ENCODE measurements at regions not wholly inside any gene's neighbourhood (a gene's known extent, or its start where the extent isn't known, plus 50 kb on each side); places are given as distances from the start of the nearest gene placed in this dataset.
"Not testable (repeated sequence)": the region's sequence is repeated elsewhere in the genome, so short reads cannot be mapped to it uniquely, and the experiment has no call there.

DNA sequence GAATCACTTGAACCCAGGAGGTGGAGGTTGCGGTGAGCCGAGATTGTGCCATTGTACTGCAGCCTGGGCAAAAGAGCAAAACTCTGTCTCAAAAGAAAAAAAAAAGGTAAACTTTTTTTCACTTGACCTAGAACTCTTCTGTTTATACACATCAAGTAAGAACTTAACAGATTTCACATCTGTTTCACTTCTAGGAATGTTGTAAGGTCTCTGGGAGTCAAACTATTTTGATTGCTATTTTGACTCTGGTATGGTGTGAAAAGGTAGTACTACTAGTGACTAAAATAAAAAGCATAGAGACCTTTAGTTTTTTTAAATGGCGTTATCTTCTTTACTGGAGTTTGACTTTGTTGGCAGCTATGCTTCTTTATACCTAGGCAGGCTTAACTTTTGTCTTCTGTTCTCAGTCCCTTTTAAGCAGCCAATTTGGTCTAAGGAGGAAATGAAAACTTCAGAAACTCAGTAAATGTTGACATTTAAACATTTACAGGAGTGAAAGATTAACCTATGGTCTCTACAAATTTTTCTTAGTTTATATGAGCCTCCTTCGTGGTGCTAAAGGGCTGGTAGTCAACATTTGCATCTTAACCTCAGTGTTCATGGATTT lies 84.7 kb downstream of the METTL2B start:
- DNase-seq (ENCODE audit: low read depth): not testable (repeated sequence)

- DNase-seq (ENCODE audit: low read depth): not testable (repeated sequence)
These were observed 86.2 kb downstream of the METTL2B start for GRCh38 chr7:128562795-128563194.

DNA sequence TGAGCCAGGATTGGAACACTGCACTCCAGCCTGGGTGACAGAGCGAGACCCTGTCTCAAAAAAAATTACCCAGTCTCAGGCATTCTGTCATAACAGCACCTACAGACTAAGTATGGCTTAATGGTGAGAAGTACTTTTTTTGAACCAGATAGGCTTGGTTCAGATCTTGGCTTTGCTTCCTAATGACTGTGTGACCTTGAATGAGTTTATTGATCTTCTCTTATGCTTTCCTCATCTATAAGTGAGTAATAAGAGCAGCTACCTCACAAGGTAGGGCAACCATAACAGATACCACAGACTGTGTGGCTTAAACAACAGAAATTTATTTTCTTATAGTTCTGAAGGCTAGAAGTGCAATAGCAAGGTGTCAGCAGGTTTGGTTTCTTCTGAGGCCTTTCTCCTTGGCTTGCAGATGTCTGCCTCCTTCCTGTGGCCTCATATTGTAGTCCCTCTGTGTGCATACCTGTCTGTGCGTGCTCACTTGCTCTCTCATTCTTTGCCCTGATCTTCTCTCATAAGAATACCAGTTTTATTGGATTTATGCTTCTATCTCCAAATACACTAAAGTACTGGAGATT lies 87.7 kb downstream of the METTL2B start:
- not testable (repeated sequence) for DNase-seq (ENCODE audit: low read depth)

- not testable (repeated sequence) for DNase-seq (ENCODE audit: low read depth)
These were observed 88.7 kb downstream of the METTL2B start for GRCh38 chr7:128564932-128565864.

DNA sequence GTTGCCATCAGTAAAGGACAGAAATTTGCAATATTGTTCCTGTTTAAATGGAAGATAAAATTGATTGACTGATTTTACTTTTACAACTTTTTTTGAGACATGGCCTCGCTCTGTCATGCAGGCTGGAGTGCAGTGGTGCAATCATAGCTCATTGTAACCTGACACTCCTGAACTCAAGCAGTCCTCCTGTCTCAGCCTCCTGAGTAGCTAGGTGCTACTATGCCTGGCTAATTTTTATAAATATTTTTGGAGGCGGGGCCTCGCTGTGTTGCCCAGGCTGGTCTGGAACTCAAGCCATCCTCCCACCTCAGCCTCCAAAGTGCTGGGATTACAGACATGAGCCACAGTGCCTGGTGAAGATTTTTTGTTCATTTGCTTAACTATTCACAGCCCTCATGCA lies 96.8 kb upstream of the GARIN1A start:
- not testable (repeated sequence) for DNase-seq (ENCODE audit: low read depth)

- DNase-seq (ENCODE audit: low read depth): not testable (repeated sequence)
These were observed 95.1 kb upstream of the GARIN1A start for GRCh38 chr7:128576953-128577352.

- not testable (repeated sequence) for DNase-seq (ENCODE audit: low read depth)
These were observed 92.2 kb upstream of the GARIN1A start for GRCh38 chr7:128579843-128580242.

- DNase-seq (ENCODE audit: low read depth): peak; percentile 43
These were observed 91.0 kb upstream of the GARIN1A start for GRCh38 chr7:128581100-128581499.

GRCh38 chr7:128581825-128582561 lies 90.1 kb upstream of the GARIN1A start:
- DNase-seq (ENCODE audit: low read depth): not testable (repeated sequence)

DNA sequence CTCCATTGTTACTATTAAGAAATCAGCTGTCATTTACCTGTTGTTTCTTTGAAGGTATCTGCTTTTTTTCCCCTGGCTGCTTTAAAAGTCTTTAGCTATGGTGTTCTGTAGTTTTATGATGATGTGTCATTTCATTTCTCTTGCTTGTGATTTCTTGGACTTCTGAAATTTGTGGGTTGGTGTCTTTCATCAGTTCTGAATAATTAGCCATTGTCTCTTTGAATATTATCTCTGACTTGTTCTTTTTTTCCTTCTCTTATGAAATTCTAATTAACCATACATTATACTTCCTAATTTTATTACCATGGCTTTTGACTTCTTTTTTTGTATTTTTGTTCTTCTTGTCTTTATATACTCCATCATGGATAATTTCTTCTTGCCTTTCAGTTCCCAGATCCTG lies 85.4 kb upstream of the GARIN1A start:
- DNase-seq (ENCODE audit: low read depth): not testable (repeated sequence)

GRCh38 chr7:128591705-128592104 lies 80.4 kb upstream of the GARIN1A start:
- no peak for DNase-seq (ENCODE audit: low read depth)

- DNase-seq (ENCODE audit: low read depth): not testable (repeated sequence)
These were observed 79.9 kb upstream of the GARIN1A start for GRCh38 chr7:128592209-128592608.

DNA sequence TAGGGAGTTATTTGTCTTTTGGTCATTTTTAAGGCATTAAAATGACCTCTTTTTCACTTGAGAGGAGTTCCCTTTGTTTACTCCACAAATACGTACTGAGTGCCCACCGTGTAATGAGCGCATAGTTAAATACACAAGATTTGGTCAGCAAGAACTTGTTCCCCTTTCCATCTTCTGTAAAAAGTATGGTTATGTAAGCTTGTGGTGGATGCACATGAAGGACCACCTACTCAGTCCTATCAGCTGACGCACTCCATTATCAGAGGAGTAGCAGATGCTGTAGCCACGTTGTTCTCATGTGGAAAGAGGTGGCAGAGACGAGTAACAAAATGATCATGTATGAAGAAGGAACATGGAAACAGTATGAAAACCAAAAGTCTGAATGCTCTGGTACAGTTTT lies 78.0 kb upstream of the GARIN1A start:
- not testable (repeated sequence) for DNase-seq (ENCODE audit: low read depth)

GRCh38 chr7:128596336-128597128 lies 75.6 kb upstream of the GARIN1A start:
- DNase-seq (ENCODE audit: low read depth): not testable (repeated sequence)

DNA sequence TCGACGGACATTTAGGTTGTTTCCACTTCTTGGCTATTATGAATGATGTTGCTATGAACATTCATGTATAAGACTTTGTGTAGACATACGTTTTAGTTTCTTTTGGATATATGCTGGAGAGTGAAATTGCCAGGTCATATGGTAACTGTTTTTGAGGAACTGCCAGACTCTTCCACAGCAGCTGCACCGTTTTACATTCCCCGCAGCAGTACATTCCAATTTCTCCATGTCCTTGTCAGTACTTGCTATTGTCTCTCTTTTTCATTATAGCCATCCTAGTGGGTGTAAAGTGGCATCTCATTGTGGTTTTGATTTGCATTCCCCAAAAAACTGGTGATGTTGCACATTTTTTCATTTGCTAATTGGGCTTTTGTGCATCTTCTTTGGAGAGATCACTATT lies 73.1 kb upstream of the GARIN1A start:
- DNase-seq (ENCODE audit: low read depth): not testable (repeated sequence)

DNA sequence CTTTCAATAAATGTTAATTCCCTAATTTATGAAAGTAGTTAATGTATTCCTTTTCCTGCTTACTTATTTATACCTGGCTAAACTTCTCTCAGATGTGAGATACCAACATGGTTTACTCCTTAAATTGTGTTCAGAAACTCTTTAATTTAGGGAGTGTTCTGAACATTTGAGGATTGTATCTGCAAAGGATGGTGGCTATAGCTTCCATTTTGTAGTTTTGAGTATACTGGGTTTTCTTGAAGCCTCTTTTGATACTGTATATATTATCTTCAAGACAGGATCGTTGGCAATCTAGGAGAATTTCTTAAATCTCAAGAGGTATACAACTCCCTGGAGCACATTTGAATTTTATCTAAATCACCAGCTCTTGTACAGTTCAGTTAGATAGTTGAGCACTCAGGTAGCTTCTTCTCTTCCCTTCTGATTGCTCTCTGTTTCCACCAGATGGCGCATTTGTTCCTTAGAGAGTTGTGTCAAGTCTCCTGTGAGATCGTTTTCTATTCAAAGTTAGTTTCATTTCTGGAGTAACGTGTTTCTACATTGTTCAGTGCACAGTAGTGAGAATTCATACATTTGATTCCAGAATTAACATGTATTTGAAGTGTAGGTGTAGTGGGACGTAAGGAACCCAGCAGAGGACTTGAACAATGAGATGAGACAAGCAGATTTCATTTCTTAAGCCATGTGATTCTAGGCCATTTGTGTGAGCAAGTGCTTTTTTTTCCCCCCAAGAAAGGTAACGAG lies 63.2 kb upstream of the GARIN1A start:
- not testable (repeated sequence) for DNase-seq (ENCODE audit: low read depth)

DNA sequence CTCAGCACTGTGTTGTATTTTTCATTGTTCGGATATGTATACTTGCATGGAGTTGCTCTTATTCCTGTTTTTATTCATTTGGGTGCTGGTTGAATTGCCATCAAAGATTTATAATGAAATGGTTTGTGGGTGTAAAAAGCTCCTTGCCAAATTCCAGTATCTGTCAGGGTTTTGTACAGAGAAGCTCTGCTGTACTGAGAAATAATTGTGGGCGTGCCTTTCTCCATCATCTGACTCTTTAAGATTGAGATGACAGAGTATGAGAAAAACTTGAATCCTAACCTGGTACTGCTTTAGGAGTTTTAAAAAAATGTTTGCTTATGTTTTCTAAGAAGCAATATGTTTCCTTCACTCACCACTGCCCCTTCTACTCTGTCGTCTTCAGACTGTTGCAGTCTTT lies 58.7 kb upstream of the GARIN1A start:
- DNase-seq (ENCODE audit: low read depth): not testable (repeated sequence)

DNA sequence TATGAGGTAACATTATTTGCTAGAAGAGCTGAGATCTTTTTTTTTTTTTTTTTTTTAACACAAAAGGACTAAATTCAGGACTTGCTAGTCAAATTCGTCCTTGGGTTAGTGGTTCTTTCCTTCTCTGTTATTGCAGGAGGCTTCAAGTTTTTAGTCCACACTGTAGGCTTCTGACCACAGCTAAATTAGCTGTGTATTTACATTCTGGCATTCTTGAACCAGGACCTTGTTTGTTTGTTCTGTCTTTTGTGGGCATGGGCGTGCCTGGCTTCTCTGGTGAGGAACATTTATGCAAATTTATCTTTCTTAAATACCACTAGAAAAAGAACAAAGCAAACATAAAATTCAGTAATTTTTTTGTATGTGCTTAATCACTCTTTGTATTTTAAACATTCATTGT lies 57.3 kb upstream of the GARIN1A start:
- DNase-seq (ENCODE audit: low read depth): not testable (repeated sequence)

DNA sequence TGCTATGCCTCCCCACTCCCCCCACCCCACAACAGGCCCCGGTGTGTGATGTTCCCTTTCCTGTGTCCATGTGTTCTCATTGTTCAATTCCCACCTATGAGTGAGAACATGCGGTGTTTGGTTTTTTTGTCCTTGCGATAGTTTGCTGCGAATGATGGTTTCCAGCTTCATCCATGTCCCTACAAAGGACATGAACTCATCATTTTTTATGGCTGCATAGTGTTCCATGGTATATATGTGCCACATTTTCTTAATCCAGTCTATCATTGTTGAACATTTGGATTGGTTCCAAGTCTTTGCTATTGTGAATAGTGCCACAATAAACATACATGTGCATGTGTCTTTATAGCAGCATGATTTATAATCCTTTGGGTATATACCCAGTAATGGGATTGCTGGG lies 55.3 kb upstream of the GARIN1A start:
- DNase-seq (ENCODE audit: low read depth): not testable (repeated sequence)

Data from HS-5 (cell line).